Left ventricle myocardium superior (tissue), 1 donor: ENCODE measurements at regions not wholly inside any gene's neighbourhood (a gene's known extent, or its start where the extent isn't known, plus 50 kb on each side); places are given as distances from the start of the nearest gene placed in this dataset.
"Not testable (repeated sequence)": the region's sequence is repeated elsewhere in the genome, so short reads cannot be mapped to it uniquely, and the experiment has no call there.

Experiments
- ATAC-seq: fragments of 200-7000 bp; cut with Tn5 transposase; one replicate; pipeline ENCODE4 v1.9.1; 2020; ENCODE audit warnings: mild to moderate bottlenecking, moderate library complexity
- DNase-seq: peaks from one replicate; pipeline ENCODE4 v3.0.0-alpha.2; 2020
- intact Hi-C: fragments of 100-400 bp; cut with micrococcal nuclease; formaldehyde crosslinking; loops from one replicate; pipeline ENCODE4 v1.11.0; 2022
- donor health status: DM: no; HTN: yes; CAD: no; lungs with severe emphysema.

GRCh38 chr7:45335024-45335423 is 177.4 kb downstream of the RAMP3 start:
- DNase-seq, ATAC-seq, intact Hi-C loops: not testable (repeated sequence)

GRCh38 chr7:45342236-45342635 is 184.6 kb downstream of the RAMP3 start:
- ATAC-seq (no peak), DNase-seq (no peak)
- intact Hi-C loops: no loop called here

GRCh38 chr7:45343746-45344145 is 186.2 kb downstream of the RAMP3 start:
- DNase-seq: no peak
- ATAC-seq: no peak
- intact Hi-C loops: no loop called here

GRCh38 chr7:45347804-45348203 is 190.2 kb downstream of the RAMP3 start:
- intact Hi-C loops: no loop called here
- no peak for ATAC-seq
- no peak for DNase-seq

GRCh38 chr7:45349090-45349489 is 191.5 kb downstream of the RAMP3 start:
- intact Hi-C loops: no loop called here
- ATAC-seq: no peak
- DNase-seq: no peak

- DNase-seq: no peak
- intact Hi-C loops: no loop called here
These were observed 193.3 kb downstream of the RAMP3 start for GRCh38 chr7:45350896-45351295.

GRCh38 chr7:45358287-45358686 is 200.7 kb downstream of the RAMP3 start:
- DNase-seq (peak; percentile 46), ATAC-seq (peak; percentile 66)
- intact Hi-C loops: no loop called here

More at GRCh38 chr7:45350896-45351295, 193.3 kb downstream of the RAMP3 start:
- no peak for ATAC-seq

- intact Hi-C loops: no loop called here
- DNase-seq (no peak), ATAC-seq (no peak)
These were observed 201.7 kb downstream of the RAMP3 start for GRCh38 chr7:45359250-45359649.

- intact Hi-C loops: no loop called here
- ATAC-seq: no peak
- DNase-seq: no peak
These were observed 202.2 kb downstream of the RAMP3 start for GRCh38 chr7:45359776-45360175.

GRCh38 chr7:45363669-45364068 is 206.1 kb downstream of the RAMP3 start:
- ATAC-seq (peak; percentile 83), DNase-seq (no peak)
- intact Hi-C loops: no loop called here

GRCh38 chr7:45365341-45365740 is 207.8 kb downstream of the RAMP3 start:
- DNase-seq: no peak
- intact Hi-C loops: no loop called here
- no peak for ATAC-seq

- DNase-seq: no peak
- no peak for ATAC-seq
- intact Hi-C loops: no loop called here
These were observed 207.7 kb upstream of the ADCY1 start for GRCh38 chr7:45366475-45366874.

GRCh38 chr7:45367026-45367425 is 207.1 kb upstream of the ADCY1 start:
- no peak for ATAC-seq
- intact Hi-C loops: no loop called here
- DNase-seq: no peak

GRCh38 chr7:45368129-45368807 is 205.9 kb upstream of the ADCY1 start:
- ATAC-seq (no peak), DNase-seq (no peak)
- intact Hi-C loops: no loop called here

- no peak for DNase-seq
These were observed 189.7 kb upstream of the ADCY1 start for GRCh38 chr7:45384499-45384898.

GRCh38 chr7:45387837-45388236 is 186.3 kb upstream of the ADCY1 start:
- ATAC-seq (no peak), DNase-seq (no peak)
- intact Hi-C loops: no loop called here

More at GRCh38 chr7:45384499-45384898, 189.7 kb upstream of the ADCY1 start:
- intact Hi-C loops: no loop called here
- ATAC-seq: peak; percentile 35

- DNase-seq (no peak), ATAC-seq (peak; percentile 90)
- intact Hi-C loops: no loop called here
These were observed 184.9 kb upstream of the ADCY1 start for GRCh38 chr7:45389073-45389872.

- ATAC-seq (no peak), DNase-seq (no peak)
- intact Hi-C loops: no loop called here
These were observed 184.0 kb upstream of the ADCY1 start for GRCh38 chr7:45390180-45390579.

- intact Hi-C loops: no loop called here
- no peak for DNase-seq
- ATAC-seq: no peak
These were observed 183.4 kb upstream of the ADCY1 start for GRCh38 chr7:45390731-45391130.

- ATAC-seq (no peak), DNase-seq (no peak)
- intact Hi-C loops: no loop called here
These were observed 182.3 kb upstream of the ADCY1 start for GRCh38 chr7:45391618-45392451.
